Stimulated activated CD4-positive, alpha-beta T cell treated with anti-CD3 and anti-CD28 coated beads, Interleukin-2, amount 100 ng/mL, for 24 hours (primary cell): ENCODE measurements at regions not wholly inside any gene's neighbourhood (a gene's known extent, or its start where the extent isn't known, plus 50 kb on each side); places are given as distances from the start of the nearest gene placed in this dataset.

Source experiments
- DNase-seq, 2 donors: peaks; one replicate each; pipeline ENCODE4 v3.0.0-alpha.2; 2020

- DNase-seq, result no peak
These were observed 131.8 kb downstream of the NUAK1 start for GRCh38 chr12:106006940-106007339.

- DNase-seq, result no peak
These were observed 128.0 kb downstream of the NUAK1 start for GRCh38 chr12:106010741-106011140.
